Activated naive CD4-positive, alpha-beta T cell treated with Interleukin-2 at 50 U/mL for 16 hours (primary cell): ENCODE measurements at regions not wholly inside any gene's neighbourhood (a gene's known extent, or its start where the extent isn't known, plus 50 kb on each side); places are given as distances from the start of the nearest gene placed in this dataset.
A peak's percentile ranks its signal among the peaks of the same experiment; 100 is the strongest.
"Not testable (repeated sequence)": the region's sequence is repeated elsewhere in the genome, so short reads cannot be mapped to it uniquely, and the experiment has no call there.

ENCODE experiments used
- DNase-seq: peaks from one replicate; pipeline ENCODE4 v3.0.0-alpha.2; 2020

- DNase-seq, result no peak
Observed at GRCh38 chr1:8166406-8166805, 140.3 kb upstream of the ERRFI1 start.

- DNase-seq, result no peak
Observed at GRCh38 chr1:8165595-8166360, 139.7 kb upstream of the ERRFI1 start.

GRCh38 chr1:8164670-8165069 lies 138.6 kb upstream of the ERRFI1 start:
- no peak for DNase-seq

- no peak for DNase-seq
Observed at GRCh38 chr1:8163039-8163438, 136.9 kb upstream of the ERRFI1 start.

- no peak for DNase-seq
Observed at GRCh38 chr1:8162168-8162567, 136.1 kb upstream of the ERRFI1 start.

- no peak for DNase-seq
Observed at GRCh38 chr1:8161546-8162105, 135.5 kb upstream of the ERRFI1 start.

GRCh38 chr1:8159470-8160024 lies 133.4 kb upstream of the ERRFI1 start:
- no peak for DNase-seq

GRCh38 chr1:8158995-8159394 lies 132.9 kb upstream of the ERRFI1 start:
- no peak for DNase-seq

- no peak for DNase-seq
Observed at GRCh38 chr1:8157765-8158164, 131.7 kb upstream of the ERRFI1 start.

- no peak for DNase-seq
Observed at GRCh38 chr1:8155528-8156186, 129.5 kb upstream of the ERRFI1 start.

GRCh38 chr1:8154621-8155052 lies 128.5 kb upstream of the ERRFI1 start:
- no peak for DNase-seq

- DNase-seq, result no peak
Observed at GRCh38 chr1:8153961-8154360, 127.9 kb upstream of the ERRFI1 start.

GRCh38 chr1:8152731-8153702 lies 126.9 kb upstream of the ERRFI1 start:
- DNase-seq, result peak; percentile 21

GRCh38 chr1:8151647-8152046 lies 125.5 kb upstream of the ERRFI1 start:
- DNase-seq, result no peak

GRCh38 chr1:8149756-8150155 lies 123.6 kb upstream of the ERRFI1 start:
- DNase-seq, result not testable (repeated sequence)

- DNase-seq, result no peak
Observed at GRCh38 chr1:8147956-8148355, 121.8 kb upstream of the ERRFI1 start.

- no peak for DNase-seq
Observed at GRCh38 chr1:8146257-8146855, 120.2 kb upstream of the ERRFI1 start.

- no peak for DNase-seq
Observed at GRCh38 chr1:8145545-8146202, 119.6 kb upstream of the ERRFI1 start.

GRCh38 chr1:8144323-8144722 lies 118.2 kb upstream of the ERRFI1 start:
- DNase-seq, result no peak

- DNase-seq, result no peak
Observed at GRCh38 chr1:8142955-8143629, 117.0 kb upstream of the ERRFI1 start.

- DNase-seq, result no peak
Observed at GRCh38 chr1:8139941-8140340, 113.8 kb upstream of the ERRFI1 start.
